Activated T-cell treated with anti-CD3 and anti-CD28 coated beads, Interleukin-2, amount 50 U/mL, for 1 hour (primary cell): ENCODE measurements at regions not wholly inside any gene's neighbourhood (a gene's known extent, or its start where the extent isn't known, plus 50 kb on each side); places are given as distances from the start of the nearest gene placed in this dataset.

Experiments
- DNase-seq: peaks from one replicate; pipeline ENCODE4 v3.0.0-alpha.2; 2020

GRCh38 chr3:44030687-44031305, 210.9 kb upstream of the TOPAZ1 start:
- no peak for DNase-seq

DNA sequence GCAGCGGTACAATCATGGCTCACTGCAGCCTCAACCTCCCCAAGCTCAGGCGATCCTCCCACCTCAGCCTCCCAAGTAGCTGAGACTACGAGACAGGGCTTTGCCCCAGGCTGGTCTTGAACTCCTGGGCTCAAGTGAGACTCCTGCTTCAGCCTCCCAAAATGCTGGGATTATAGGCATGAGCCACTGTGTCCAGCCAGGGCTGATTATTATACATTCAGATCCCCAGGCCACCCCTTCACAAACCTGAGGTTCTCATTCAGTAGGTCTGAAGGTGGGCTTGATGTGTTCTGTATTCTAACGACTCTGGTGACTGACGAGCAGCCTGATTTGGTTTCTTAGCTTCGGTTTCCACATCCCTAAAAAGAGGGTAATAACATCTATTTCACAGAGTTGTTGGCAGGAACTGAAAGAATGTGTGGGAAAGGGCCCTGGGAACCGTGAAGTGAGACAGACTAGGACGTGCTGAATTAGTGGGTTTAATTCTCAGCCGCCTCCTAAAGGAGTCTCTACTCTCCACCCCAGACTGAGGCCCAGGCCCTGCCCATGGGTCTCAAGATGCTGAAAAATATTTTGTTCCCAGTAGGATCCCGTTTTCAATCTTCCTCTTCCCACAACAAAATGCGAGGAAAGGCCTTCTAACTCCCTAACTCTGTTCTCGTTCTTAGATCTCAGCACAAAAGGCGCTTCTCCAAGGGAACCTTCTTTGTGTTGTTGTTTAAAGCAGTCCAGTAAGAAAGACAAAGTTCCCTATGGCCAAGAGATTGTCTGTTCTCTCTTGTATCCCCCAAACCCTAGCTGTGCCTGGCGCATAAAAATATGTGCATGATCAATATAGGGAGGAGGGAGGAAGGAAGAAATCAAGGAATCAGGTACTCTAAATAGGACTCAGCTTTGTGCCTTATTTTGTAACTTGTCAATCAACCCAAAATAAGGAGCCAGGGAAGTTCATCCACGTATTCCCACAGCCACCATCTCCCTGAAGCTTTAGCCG, 210.0 kb upstream of the TOPAZ1 start:
- no peak for DNase-seq

- no peak for DNase-seq
Observed at GRCh38 chr3:44032487-44032886, 209.2 kb upstream of the TOPAZ1 start.

DNA sequence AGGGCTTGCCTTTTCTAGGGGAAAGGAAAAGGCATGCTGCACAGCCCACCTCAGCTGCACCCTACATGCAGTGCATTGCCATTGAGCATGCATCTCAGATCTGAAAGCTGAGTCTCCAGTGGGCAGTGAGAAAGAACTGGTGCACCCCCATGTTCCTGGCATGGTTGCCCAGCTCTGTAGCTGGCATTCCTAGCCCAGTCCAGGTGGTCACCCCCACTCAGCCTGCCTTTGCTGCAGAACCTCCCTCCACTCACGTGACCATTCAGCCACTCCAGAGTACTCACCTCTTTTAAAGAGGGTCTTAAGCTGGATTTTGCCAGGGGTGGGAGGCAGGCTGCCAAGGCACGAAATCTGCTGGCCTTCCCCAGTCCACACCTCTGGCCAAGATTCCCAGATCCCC, 208.6 kb upstream of the TOPAZ1 start:
- no peak for DNase-seq

GRCh38 chr3:44036850-44037249, 204.8 kb upstream of the TOPAZ1 start:
- no peak for DNase-seq

DNA sequence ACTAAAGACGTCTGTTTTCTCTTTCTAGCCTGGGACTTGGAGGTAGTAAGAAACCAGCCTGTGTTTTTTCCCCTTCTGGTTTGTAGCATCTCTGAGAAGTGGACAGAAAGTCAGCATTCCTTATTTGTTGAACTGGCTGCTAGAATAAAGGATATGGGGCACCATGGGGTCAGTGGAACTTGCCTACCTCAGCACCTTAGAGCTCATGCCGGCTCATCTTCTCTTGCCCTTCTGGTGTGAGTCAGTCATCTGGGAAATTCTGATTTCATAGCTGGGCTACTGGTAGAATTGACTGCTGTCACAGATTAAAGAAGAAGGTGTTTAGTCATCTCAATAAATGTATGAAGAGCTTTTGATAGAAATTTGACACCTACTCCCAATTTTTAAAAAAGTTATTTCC, 202.7 kb upstream of the TOPAZ1 start:
- no peak for DNase-seq

GRCh38 chr3:44041726-44042125, 200.0 kb upstream of the TOPAZ1 start:
- no peak for DNase-seq

GRCh38 chr3:44042772-44043171, 198.9 kb upstream of the TOPAZ1 start:
- DNase-seq, result no peak

DNA sequence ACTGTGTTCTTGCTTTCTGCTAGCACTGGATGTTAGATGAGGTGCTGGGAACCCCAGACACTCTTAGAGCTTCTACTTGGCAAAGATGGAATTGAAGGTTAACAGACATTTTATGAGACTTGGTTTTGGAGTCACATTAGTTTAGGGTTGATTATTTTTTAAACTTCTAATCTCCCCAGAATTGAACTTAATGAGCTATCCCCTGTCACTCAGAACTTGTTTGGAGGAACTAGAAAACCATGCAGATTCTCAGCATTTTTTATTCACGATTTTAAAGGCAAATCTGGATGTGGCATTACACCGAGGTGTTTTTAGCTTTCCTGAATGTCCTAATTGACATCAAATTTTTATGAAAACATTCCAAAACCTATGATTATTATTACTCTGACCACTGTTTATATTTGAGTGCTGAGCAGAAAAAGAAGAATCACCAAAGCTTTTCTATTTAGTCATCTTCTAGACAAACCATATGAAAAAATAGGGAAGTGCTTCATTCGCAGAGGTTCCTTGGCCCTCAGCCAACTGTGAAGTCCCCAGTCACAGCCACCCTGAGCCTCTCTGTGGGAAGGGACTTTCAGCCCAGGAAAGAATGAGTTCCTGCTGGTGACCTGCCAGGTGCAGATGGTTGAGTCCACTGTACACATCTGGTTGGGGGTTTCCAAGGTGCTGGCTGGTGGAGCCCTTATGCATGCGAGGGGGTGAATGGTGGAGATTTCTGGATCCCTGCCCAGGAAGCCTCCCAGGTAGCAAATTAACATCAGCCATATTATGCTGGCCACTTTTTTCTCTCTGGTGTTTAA, 196.0 kb upstream of the TOPAZ1 start:
- DNase-seq, result no peak

DNA sequence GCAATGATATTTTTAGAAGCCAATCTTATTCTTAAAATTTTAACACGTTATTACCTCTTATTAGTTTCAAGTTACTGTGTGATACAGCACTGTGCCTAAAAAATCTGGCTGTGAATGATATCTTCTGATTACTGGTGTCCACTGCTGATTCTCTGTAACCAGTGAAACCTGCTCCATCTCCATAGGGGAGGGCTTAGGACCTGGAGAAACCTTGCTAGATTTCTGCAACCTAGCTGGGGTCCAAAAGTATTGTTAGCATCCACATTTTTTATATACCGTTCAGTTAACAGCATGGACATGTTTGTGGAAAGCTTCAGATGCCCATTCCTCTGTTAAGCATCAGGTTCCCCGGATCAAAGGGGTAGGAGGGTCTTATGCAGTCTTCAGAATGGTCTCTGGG, 193.9 kb upstream of the TOPAZ1 start:
- no peak for DNase-seq

- no peak for DNase-seq
Observed at GRCh38 chr3:44048196-44048924, 193.3 kb upstream of the TOPAZ1 start.

DNA sequence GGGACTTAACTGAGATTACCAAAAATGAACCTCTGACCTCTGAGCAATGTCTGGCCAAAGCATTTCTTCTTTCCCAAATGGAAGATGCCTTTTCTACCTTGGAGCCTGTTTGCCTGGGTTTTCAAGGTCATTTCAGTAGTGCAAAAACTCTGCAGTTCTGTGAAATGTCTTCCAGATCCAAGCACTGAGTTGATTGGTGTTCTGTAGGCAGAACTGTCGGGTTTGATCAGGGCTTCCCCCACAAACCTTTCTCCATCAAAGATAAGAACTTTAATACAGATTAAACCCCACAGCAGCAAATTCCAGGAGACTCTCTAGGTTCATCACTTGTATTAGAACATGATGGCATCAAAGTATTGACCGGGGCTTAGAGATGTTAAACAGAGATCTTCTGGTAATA, 192.7 kb upstream of the TOPAZ1 start:
- no peak for DNase-seq

DNA sequence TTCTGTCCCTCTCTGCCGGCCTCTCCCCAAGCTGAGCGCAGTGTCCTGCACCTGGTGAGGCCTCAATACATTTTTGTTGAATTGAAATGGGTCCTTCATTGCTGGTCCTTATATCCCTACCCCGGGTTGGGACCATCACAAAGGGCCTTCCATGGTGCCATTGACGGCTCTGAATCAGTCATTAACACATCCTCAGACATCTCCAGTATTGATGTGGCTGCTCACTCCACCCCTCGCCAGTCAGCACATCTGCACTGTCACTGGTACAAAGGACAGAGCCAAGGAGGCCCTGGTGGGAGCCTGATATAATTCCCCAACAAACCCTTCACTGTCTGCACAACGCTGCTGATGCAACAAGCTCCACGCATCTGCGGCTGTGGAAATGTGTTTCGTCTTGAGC, 191.6 kb upstream of the TOPAZ1 start:
- DNase-seq, result no peak

DNA sequence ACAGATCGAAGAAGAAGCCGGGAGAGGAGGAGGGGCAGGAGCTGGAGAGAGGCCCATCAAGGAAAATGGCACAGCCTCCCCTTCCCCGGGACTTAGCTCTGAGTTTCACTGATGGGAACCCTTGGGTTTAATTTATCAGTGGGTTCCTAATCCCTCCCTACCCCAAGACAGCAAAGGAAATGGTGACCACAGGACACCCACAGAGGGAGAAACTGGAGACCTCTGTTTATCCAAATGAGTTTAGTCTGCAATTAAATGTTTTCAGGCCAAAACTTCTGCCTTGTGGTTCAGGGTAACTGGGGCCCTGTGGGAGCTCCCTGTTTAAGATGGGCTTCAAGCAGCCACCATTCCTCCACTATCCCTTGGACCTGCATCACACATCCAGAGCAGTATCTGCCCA, 190.8 kb upstream of the TOPAZ1 start:
- DNase-seq, result no peak

GRCh38 chr3:44055951-44056350, 185.7 kb upstream of the TOPAZ1 start:
- no peak for DNase-seq

- DNase-seq, result no peak
Observed at GRCh38 chr3:44056446-44057240, 185.0 kb upstream of the TOPAZ1 start.

DNA sequence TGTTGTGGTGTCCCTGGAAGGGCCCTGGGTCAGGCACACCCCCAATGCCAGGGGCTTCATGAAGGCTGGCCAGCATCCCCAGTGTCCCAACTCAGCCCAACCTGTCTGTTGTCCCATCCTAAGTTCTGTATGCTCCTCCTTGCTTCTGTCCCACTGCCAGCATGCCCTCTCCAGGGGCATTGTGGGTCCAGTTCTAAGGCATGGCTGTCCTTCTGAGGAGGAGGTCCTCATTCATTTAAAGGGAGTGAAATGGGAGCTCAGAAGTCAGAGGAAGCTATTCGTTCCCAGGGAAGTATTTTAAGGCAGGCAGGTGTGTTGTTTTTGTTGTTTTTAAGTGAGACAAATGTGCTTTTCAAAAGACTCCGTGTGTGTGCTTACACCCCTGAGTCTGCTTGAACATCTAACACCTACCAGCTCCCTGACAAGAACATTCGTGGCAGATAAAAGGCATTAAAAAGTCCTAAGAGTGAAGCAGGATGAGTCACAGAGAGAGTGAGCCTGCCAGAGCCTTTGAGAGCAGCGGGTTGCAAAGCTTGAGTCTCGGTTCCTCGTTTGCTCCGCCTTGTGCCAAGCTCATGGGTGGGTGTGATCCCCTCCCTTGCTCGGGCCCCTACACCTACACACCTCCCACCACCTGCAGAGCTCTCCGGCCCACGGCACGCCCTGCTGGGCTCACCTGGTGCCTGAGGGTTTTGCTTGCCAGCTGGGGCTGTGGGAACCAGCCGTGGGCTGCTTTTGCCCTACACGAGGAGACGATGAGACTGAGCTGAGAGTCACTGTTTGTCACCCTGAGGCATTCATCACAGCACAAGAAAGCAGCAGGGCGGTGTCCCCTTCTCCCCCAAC, 183.4 kb upstream of the TOPAZ1 start:
- peak; percentile 43 for DNase-seq

DNA sequence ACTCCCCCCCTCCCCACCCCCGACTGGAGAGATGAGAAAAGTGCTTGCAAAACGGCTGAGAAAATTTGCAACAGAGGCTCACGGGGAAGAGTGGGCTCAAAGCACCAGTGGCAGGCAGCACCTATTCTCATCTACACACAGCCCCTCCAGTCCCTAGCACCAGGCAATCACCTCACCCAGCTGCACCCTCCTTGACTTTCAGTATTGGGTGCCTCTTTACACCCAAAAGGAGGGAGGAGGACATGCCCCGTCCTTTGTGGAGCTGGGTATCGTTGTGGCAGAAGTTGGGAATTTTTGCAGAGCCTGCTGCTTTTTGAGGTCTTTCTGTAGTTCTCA, 182.8 kb upstream of the TOPAZ1 start:
- no peak for DNase-seq

DNA sequence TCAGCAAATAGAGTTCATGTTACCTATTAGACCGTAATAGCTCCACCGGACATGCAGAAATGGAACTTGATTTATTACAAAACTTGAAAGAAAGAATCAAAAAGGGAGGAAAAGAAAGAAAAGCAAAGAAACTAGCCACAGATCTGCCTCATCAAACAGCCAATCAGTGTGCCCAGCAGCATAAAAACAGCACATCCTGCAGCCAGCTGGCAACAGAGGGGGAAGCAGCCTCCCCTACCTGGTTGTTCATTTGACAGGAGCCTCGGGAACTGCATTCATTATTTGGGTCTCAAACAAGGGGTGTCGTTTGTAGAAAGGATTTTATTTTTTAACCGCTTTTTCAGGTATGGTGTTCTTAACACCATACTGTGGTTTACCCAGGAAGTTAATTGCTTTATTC, 181.5 kb upstream of the TOPAZ1 start:
- DNase-seq, result no peak

DNA sequence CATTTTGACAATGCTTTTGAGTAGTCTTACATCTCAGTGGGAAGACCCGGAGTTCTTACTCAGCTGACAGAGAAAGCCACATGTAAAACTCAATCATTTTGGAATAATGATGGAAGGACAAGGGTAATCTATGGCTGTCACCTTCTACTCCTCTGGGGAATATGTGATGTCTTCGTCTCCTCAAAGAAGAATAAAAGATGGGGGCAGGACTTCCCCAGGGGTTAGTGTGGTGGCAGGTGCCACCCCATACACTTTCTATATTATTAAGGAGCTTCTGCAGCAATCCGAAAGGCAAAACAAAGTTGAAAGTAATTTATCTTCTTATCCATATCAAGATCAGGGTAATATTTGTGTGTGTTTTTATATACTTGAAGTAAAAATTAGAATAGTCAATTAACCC, 180.4 kb upstream of the TOPAZ1 start:
- no peak for DNase-seq

- no peak for DNase-seq
Observed at GRCh38 chr3:44061961-44062360, 179.7 kb upstream of the TOPAZ1 start.
